Ovary (tissue), 7 donors: ENCODE measurements at regions not wholly inside any gene's neighbourhood (a gene's known extent, or its start where the extent isn't known, plus 50 kb on each side); places are given as distances from the start of the nearest gene placed in this dataset.

Experiments
- DNase-seq, 5 donors: peaks; one replicate each; pipeline ENCODE4 v3.0.0-alpha.2; 2019 to 2020
- H3K27ac ChIP-seq, 2 donors: fragments of 200-600 bp; one replicate each; pipeline versions ENCODE4 v1.5.1 to v1.8.0; 2019 to 2022
- H3K27me3 ChIP-seq: fragments of 200-600 bp; one replicate; pipeline ENCODE4 v1.8.0; 2022
- H3K36me3 ChIP-seq: fragments of 200-600 bp; sonication (generic); one replicate; pipeline ENCODE4 v1.5.1; 2019
- H3K4me1 ChIP-seq: one replicate; pipeline ENCODE4 v1.8.1; 2013; ENCODE audit warnings: mild to moderate bottlenecking, moderate library complexity; ENCODE audit not compliant: insufficient read depth
- H3K4me3 ChIP-seq: fragments of 200-600 bp; sonication (generic); one replicate; pipeline ENCODE4 v1.5.1; 2017
- H3K9me3 ChIP-seq, 2 donors: fragments of 200-600 bp in 1 of 2; sonication (generic) in 1 of 2; one replicate each; pipeline versions ENCODE4 v1.5.1 to v1.8.1; 2013 to 2019; ENCODE audit warnings: mild to moderate bottlenecking in 1 of 2, moderate library complexity in 1 of 2
- CTCF ChIP-seq, 3 donors: fragments of 450-650 bp in 2 of 3; fragments of 200-600 bp in 1 of 3; IDR thresholded peaks; one replicate each; pipeline versions ENCODE4 v1.5.1 to v1.8.0; 2016 to 2022; ENCODE audit warnings: antibody characterized with exemption in 3 of 3, mild to moderate bottlenecking in 1 of 3
- EP300 ChIP-seq: sonication (generic); formaldehyde crosslinking; IDR thresholded peaks from one replicate; pipeline ENCODE4 v1.6.1; 2017; ENCODE audit warnings: antibody characterized with exemption
- POLR2A ChIP-seq: fragments of 450-650 bp; IDR thresholded peaks from one replicate; pipeline ENCODE4 v1.6.1; 2017; ENCODE audit warnings: antibody characterized with exemption, mild to moderate bottlenecking, moderate library complexity
- WGBS, 3 donors: extraction: QIAGEN DNeasy Blood & Tissue Kit in 1 of 3; methylation state at CpG; one replicate each; pipeline versions ENCODE4 v1.1.5 to v1.1.7; 2013 to 2017; 5-methylcytosine and 5-hydroxymethylcytosine counted together
- intact Hi-C, 4 donors: fragments of 100-400 bp; cut with DNase I; formaldehyde crosslinking; loops; one replicate each; pipeline versions ENCODE4 v1.11.0 to v1.15.1; 2022 to 2023
- donor health status: DM: no; HTN: no; CAD: no; lungs with moderate emphysema.
- donor health status: DM: no; HTN: no; CAD: no.
- donor health status: Bipolar disorder and iron deficiency.
- donor health status: DM: no; HTN: no; CAD: no.
- donor health status: DM: yes; HTN: yes; CAD: no.

GRCh38 chr12:75766263-75767160, 255.1 kb upstream of the KRR1 start:
- WGBS, 3 donors, result 86 to 90% (median 89%) methylated on average over 3 of the region's 3 CpGs
- intact Hi-C loops, result no loop called here
- no peak for DNase-seq

GRCh38 chr12:75765170-75766059, 254.0 kb upstream of the KRR1 start:
- Histone ChIP-seq H3K27me3 (no peaks in the 10 kb centered on the region), H3K4me1 (no peaks in the 10 kb centered on the region), H3K36me3 (no peaks in the 10 kb centered on the region), H3K4me3 (no peak overlapping the region), H3K9me3 (no peaks in the 10 kb centered on the region), H3K27ac (no peak overlapping the region)
- WGBS, 3 donors, result 94 to 98% (median 96%) methylated on average over 3 of the region's 3 CpGs
- TF ChIP-seq POLR2A (no peak), EP300 (no peak), CTCF (IDR thresholded peaks at IDR 0.05) (no peak)
- intact Hi-C loops, result no loop called here
- DNase-seq, result no peak

More at GRCh38 chr12:75766263-75767160, 255.1 kb upstream of the KRR1 start:
- H3K4me3 ChIP-seq, result no peak overlapping the region
- TF ChIP-seq EP300 (no peak), CTCF (IDR thresholded peaks at IDR 0.05) (no peak), POLR2A (no peak)
- H3K4me1 ChIP-seq, result no peaks in the 10 kb centered on the region
- no peak overlapping the region for H3K27ac ChIP-seq
- no peaks in the 10 kb centered on the region for H3K27me3 ChIP-seq
- H3K9me3 ChIP-seq, result no peaks in the 10 kb centered on the region
- no peaks in the 10 kb centered on the region for H3K36me3 ChIP-seq

GRCh38 chr12:75764091-75764841, 252.9 kb upstream of the KRR1 start:
- no peak for TF ChIP-seq POLR2A
- TF ChIP-seq EP300, result no peak
- TF ChIP-seq CTCF (IDR thresholded peaks at IDR 0.05), result no peak
- WGBS, 3 donors, result 85 to 88% (median 86%) methylated on average over 5 of the region's 5 CpGs
- DNase-seq, result no peak
- Histone ChIP-seq H3K4me1 (no peaks in the 10 kb centered on the region), H3K4me3 (no peak overlapping the region), H3K27ac (no peak overlapping the region), H3K36me3 (no peaks in the 10 kb centered on the region), H3K9me3 (no peaks in the 10 kb centered on the region), H3K27me3 (no peaks in the 10 kb centered on the region)
- intact Hi-C loops, result no loop called here
